Esophagus mucosa (tissue), 1 donor: ENCODE measurements at regions not wholly inside any gene's neighbourhood (a gene's known extent, or its start where the extent isn't known, plus 50 kb on each side); places are given as distances from the start of the nearest gene placed in this dataset.
A peak's percentile ranks its signal among the peaks of the same experiment; 100 is the strongest.

Experiments used
- ATAC-seq: fragments of 200-7000 bp; cut with Tn5 transposase; one replicate; pipeline ENCODE4 v1.9.1; 2020
- donor health status: DM: yes; HTN: yes; CAD: no.

- no peak for ATAC-seq
Observed at GRCh38 chr1:34511802-34512201, 243.0 kb upstream of the GJB5 start.

- ATAC-seq: no peak
Observed at GRCh38 chr1:34518146-34518699, 236.6 kb upstream of the GJB5 start.

DNA sequence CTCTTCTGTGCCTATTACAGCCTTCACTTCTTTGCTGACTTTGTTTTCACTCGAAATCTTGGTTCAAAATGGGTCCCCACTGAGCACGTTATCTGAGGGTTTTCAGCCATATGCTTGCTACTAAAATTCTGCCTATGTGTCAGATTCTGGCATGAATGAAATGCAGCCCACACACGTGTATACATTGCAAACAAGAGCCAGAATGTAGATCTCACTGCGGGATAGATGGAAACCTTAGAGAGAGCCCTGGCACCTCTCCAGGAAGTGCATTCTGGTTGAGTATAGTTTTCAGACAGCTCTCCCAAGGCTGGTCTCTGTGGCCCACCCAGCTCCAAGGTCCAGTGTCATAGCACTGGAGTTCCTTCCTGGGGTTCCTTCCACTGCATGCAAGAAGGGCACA, 234.7 kb upstream of the GJB5 start:
- no peak for ATAC-seq

GRCh38 chr1:34524783-34525182, 230.1 kb upstream of the GJB5 start:
- ATAC-seq: no peak

DNA sequence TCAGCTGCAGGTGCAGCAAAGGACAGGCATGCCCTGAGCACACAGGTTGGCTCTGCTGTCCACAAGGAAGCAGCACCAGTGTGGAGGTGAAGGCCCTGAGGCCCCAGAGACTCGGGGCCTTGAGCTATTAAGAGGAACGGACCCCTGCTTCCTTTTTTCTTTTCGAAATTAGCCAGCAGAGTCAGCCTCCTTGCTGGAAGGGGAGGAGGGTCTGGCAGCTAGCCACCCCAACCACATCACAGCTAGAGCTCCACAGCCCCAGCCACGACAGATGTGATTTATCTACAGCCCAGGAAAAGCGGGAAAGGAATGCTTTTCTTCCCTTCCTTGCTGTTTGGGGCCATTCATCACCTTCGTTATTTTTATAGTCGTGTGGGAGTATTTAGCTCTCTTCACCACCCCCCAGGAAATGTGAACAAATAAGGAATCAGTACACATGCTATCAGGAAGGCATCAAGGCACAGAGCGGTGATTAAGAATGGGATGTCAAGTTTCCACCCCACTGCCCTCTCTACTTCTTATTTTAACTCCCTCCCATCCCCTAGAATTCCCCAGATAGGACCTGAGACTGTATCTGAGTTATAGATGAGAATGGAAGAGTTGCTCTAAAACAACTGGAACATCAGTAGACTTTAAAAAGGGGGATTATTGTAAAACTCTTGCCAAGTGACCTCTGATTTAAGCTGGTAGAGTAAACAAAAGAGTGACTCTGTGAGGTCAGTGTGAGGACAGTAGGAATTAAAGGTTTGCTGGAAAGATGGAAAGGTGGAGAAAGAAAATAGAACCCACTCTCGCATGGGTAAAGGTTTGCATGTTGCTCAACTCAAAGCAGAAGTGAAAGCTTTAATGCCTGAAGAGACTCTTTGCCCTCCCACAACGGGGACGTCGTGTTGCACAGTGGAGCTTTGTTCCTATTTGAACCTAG, 224.7 kb upstream of the GJB5 start:
- no peak for ATAC-seq

- no peak for ATAC-seq
Observed at GRCh38 chr1:34532113-34532512, 222.7 kb upstream of the GJB5 start.

- ATAC-seq: no peak
Observed at GRCh38 chr1:34538481-34538880, 216.4 kb upstream of the GJB5 start.

DNA sequence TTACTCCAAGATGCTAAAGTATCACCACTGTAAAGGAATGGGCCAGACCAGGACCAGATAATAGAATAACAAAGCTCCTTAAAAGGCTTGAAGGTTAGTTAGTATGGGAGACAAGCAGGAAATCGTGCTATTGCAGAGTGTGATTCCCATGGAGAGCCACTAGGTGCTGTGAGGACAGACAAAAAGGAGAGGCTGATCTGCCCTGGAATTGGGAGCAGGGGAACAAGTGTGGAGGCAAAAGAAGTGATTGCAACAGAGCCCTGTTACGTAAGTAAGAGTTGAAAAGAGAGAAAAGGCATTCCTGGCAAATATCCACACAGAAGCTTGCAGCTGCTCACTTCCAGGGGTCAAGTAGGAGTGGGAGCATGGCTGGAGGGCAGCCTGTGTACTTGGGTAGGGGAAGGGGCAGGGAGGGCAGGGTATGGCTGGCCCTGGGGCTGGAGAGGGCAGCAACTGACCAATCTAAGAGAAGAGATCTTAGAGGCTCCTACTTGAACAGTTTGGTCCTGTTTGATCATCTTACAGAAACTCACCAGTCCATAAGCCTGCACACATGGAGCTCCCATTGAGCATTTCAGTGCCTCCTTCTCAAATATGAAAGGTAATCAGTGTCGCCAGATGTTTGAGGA, 207.7 kb upstream of the GJB5 start:
- peak; percentile 63 for ATAC-seq

DNA sequence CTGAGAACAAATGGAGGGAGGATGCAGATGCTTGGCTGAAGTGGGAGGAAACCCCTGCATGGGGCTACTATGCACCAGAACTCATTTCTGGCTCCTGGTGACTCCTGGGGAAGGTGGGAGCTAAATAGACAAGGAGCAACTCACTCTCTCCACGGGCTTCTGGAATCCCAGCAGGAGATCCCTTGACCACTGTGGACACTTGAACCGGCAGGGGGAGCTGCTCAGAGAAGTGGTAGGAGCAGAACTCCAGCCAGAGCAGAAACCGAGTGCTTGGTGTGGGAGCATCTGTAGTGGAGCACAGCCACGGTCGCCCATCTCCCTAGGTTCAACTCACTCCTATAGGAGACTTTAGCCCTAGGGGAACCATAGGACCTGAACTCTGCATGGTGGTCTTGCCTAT, 205.6 kb upstream of the GJB5 start:
- ATAC-seq: no peak

GRCh38 chr1:34578306-34578705, 176.5 kb upstream of the GJB5 start:
- no peak for ATAC-seq

- no peak for ATAC-seq
Observed at GRCh38 chr1:34582356-34582755, 172.5 kb upstream of the GJB5 start.

DNA sequence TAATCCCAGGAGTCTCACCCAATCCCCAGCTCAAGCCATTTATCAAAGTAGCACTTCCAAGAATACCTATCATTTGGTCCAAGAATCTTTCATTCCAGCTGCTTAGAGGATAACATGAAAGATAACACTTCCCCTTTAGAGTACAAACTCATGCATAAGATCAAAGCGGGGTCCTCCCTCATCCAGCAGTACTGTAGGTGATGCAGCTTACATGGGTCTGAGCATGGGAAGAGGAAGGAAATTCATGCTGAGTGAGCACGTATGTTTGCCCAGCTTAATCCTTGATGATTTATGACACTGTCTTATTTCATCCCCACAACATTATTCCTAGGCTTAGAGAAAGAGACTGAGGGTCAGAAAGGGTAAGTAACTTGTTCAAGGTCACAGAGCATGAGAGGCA, 167.1 kb upstream of the GJB5 start:
- no peak for ATAC-seq

GRCh38 chr1:34590211-34590623, 164.6 kb upstream of the GJB5 start:
- ATAC-seq: peak; percentile 69

GRCh38 chr1:34591751-34592629, 162.9 kb upstream of the GJB5 start:
- no peak for ATAC-seq

DNA sequence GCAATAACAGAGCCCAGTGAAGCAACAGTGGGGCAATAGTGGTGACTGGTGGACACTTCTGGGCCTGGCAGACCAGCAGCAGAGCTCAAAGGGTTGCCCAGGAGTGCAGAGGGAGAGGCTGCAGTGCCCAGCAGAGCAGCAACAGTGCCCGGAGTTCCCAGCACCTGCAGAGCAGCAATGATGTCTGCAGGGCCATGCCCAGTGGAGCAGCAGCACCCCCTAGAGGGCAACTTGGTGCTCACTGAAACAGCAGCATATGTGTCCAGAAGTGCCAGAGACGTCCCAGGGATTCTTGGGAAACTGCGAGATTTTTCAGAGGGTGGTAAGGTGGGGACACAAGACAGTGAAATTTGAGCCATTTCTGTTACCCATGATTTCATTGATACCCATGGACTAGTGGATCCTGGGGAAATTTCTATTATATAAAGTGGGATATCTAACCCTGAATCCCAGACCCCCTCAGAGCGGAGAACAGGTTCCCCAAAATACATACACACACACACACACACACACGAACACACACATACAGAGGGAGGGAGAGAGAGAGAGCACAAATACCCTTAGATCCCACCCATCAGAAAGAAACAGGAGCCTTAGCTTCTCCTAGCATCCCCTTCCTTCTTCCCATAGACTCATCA, 156.9 kb upstream of the GJB5 start:
- peak; percentile 94 for ATAC-seq

DNA sequence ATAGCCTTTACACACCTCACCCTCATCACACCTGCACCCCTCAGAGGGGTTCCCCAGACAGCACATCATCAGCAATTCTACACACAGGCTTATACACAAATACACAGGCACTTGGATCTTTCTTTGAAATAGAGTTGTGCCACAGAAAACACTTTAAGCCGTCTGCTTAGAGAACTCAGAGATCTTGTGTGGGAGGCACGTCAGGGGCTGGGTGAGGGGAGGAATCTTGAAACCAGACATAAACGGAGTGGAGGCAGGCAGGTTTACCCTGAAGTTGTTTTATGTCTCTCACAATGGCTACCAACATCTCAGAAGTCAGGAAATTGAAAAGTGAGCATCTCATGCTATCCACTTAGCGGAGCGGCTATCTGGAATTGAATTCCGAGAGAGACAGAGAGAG, 151.9 kb upstream of the GJB5 start:
- ATAC-seq: no peak

DNA sequence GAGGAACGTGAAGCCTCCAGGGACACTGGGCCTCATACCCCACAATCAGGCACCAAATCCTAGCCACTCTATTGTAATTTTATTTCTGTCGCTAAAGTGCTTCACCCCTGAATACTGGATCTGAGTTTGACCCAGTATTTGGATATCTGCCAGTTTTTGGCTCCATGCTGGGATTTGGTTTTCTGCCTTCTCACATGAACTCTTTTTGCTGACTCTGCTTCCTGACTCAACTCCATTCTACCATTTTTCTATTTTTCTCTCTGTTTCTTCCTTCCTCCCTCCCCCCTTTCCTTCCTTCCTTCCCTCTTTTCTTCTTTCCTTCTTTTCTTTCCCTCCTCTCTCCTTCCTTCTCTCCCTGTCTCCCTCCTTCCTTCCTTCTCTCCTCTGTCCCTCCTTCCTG, 151.3 kb upstream of the GJB5 start:
- no peak for ATAC-seq

- no peak for ATAC-seq
Observed at GRCh38 chr1:34606504-34606903, 148.3 kb upstream of the GJB5 start.

DNA sequence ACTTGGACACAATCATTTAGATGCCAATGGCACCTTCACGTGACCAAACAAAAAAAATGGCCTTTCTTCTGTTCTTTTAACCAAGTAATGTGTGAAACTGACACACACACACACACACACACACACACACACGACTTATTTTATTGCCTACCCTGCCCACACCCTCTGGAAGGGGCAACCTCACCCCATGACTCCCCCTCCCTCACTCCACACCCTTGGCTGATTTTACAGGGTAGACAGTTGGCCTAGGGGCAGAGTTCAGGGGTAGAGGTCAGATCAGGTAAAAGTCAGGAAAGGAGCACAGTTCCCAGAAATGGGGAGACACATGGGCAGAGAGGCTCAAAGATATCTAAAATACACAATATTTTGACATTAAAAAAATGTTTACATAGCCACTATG, 144.8 kb upstream of the GJB5 start:
- no peak for ATAC-seq

DNA sequence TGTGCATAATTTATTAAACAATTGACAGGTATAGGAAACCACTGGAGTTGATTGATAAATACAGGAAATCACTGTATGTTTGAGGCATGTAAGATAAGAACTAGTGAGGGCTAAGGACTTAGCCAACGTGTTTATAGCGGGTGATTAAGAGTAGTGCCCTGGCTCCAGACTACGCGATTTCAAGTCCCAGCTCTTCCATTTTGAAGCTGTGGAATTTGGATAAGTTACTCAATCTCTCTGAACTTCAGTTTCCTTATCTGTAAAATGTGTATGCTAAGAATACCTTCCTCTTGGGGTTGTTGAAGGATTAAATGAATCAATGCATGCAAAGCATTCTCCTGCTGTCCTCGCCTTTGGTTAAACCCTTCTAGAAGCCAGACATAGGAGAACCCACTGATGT, 143.3 kb upstream of the GJB5 start:
- no peak for ATAC-seq

- no peak for ATAC-seq
Observed at GRCh38 chr1:34612091-34612827, 142.6 kb upstream of the GJB5 start.
